ENCODE measurements at regions not wholly inside any gene's neighbourhood (a gene's known extent, or its start where the extent isn't known, plus 50 kb on each side); places are given as distances from the start of the nearest gene placed in this dataset.
"Not testable (repeated sequence)": the region's sequence is repeated elsewhere in the genome, so short reads cannot be mapped to it uniquely, and the experiment has no call there.

DNA sequence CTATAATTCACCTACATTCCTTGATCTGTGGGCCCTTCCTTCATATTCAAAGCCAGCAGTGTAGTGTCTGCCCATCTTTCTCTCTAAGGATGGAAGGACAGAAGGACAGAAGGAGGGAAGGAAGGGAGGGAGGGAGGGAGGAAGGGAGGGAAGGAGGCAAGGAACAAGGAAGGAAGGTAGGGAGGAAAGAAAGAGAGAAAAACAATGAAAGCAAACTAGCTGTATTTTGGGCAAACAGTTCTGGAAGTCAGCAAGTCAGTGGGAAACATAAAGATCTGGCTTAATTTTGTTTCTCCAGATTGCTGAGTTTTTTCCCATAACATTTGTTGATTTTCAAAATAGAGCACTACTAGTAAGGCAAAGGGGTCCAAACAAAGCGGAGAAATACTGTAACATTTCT is 555.2 kb upstream of the EPHA5 start:
- DNase-seq = no peak

DNA sequence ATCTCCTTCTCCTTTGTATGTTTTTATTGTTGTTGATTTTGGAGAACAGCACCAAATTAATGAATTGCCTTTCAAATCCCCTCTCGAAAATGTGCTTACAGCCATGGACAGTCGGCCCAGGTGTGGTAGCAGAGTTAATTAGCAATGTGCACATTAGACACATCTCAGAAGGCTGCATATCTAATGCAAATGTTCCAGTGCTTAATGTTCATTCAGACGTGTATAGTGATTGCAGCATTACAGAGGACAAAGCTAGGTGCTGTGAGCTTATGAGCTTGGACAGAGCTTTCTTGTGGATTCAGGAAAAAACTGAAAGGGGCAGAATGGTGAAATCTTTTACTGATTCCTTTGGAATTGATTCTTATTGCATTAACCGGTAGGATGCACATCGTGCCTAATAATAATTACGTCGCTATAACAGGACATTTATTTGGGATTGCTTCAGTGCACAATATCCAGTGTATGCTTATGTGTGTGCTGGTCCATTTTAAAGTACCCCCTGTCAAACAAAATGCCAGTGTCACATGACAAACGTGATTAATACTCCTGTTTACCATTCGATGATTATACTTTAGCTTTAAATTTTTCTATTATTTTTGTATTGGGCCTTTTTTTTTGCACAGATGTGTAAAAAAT is 552.9 kb upstream of the EPHA5 start:
- DNase-seq = no peak

GRCh38 chr4:66219401-66219800 is 549.1 kb upstream of the EPHA5 start:
- no peak for DNase-seq

- no peak for DNase-seq
These were observed 546.0 kb upstream of the EPHA5 start for GRCh38 chr4:66216252-66216651.

DNA sequence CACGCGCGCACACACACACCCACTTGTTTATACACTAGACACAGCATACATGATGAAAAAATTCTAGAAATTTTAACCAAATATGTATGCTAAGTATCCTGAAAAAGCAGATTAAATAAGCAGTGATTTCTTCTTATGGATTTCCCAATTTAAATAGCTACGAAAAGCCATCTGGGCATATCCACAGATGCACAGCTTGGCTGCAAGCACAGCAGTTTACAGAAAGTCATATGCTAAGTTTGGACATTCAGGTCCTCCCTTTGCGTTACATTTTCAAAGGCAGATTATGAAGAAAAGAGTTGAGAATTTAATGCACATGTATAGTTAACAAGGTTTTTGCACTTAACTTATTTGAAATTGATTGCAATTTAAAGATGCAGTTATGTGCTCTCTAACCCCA is 542.2 kb upstream of the EPHA5 start:
- no peak for DNase-seq

DNA sequence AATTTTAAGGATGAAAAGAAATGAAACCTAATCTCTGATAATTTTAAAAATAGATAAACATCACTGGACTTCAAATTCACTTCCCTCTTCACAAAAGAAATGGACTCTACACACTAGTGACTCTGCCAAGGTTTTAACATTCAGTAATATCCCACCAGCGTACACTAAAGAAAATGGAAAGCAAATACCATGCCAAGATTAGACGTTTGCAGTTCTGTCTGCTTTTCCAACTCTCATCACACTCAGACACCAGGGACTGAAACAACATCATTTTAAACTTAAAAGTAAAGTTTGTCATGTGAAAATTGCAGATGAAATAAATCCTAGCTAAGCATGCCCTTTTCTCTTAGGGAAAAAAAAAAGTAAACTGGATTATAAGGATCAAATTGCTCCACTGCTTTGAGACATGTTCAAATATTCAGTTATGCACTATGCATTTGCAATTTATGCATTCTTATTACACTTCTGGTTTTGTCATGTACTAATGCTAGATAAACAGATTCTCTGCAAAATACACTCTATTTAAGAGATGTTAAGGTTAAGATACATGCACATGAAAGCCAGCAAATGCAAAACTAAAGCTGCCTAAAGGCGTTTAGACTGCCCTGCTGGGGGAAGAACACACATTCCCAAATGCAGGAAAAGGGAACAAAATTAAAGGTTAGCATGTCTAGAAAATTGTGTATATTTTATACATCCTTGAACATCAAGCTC is 534.4 kb upstream of the EPHA5 start:
- no peak for DNase-seq

DNA sequence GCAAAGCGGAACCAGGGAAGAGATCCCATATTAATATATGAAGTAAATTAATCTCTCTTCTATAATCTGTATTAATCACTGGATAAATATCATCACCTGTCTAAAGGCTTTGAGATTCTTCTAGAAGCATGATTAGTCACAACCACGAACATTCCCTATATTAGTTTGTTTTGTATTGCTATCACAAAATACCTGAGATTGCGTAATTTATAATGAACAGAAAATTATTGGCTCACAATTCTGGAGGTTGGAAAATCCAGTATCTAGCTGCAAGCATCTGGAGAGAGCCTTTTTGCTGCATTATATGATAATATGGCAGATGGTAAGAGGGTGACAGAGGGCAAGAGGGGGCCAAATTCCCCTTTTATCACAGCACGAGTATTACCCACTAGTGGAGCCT is 532.6 kb upstream of the EPHA5 start:
- no peak for DNase-seq

DNA sequence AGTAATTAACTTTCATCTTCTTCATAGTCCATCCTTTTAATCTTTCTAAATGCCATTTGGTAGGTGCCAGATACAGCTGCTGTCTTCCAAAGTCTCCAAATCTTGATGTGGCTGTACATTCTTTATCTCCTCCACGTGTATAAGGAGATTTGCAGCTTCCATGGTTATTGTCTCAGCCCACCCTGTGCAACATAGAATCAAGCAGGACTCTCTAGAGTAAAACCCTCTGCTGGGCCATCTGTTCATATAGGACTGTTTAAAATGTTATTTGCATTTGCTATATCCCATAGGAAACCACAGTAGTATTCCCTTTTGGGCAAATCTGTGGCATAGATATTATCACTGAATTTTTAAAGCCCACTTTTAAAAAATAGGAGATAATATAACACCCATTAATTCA is 527.2 kb upstream of the EPHA5 start:
- DNase-seq = no peak

DNA sequence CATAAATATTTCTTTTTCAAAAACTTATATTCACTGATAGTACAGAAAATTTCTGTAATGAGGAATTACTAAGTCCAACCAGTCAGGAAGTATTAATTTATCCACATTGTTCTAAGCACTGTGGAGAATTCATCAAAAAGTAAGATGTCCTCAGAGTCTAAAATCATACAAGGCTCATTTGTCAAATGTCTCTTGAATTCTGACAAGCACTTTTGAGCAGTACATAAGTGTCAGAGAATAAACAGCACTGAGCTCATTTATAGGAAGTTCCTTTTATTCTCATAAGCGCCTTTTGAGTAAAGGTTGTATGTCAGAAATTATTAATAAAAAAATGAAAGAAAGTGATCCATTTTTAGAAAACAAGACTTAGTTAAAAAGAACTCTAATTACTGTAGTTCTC is 523.2 kb upstream of the EPHA5 start:
- DNase-seq = no peak

- DNase-seq = no peak
These were observed 517.0 kb upstream of the EPHA5 start for GRCh38 chr4:66187175-66187720.

GRCh38 chr4:66186095-66186494 is 515.8 kb upstream of the EPHA5 start:
- no peak for DNase-seq

DNA sequence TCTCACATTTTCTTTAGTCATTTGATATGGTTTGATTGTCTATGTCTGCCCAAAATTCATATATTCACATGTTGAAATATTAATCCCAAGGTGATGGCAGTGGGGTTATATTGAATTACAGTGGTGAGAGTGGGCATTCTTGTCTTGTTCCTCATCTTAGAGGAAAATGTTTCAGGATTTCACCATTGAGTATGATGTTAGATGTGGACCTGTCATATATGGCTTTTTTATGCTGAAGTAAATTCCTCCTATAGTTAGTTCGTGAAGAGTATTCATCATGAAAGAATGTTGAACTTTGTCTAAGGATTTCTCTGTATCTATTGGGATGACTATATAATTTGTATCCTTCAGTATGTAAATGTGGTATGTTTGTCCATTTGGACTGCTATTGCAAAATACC is 512.3 kb upstream of the EPHA5 start:
- no peak for DNase-seq

DNA sequence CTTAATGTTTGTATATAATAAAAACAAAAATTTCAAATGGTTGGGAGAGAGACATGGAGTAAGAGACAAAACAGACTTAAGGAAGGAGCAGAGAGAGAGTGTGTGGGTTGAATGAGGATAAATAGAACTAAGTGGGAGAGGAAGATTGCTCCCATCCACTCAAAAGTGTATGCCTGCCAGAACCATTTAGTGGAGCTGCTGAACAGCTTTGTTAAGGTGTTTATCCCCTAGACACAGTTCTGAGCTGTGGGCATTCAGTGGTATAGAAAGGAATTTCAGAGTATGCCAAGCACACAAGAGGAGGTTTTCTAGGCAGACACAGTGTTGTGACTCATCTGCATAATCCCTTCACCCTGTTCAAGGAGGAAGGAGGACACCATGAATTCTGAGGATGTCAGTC is 508.6 kb upstream of the EPHA5 start:
- DNase-seq = no peak

DNA sequence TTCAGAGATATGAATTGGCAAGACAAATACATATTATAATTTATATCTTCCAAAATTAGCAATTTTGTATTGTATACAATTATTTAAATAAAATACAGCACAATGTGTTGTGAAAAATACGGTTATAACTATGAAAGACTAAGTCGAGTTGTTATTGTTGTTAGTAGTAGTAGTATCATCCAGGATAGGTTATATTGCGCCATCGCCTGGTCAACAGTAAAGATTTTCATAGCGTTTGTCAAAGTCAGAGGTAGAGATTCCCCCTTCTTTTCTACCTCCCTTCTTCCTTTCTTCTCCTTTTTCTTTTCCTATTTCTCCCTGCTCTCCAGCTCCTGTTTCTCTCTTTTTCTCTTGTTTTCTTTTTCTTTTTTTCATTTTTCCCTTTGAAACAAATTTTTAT is 499.1 kb upstream of the EPHA5 start:
- no peak for DNase-seq

GRCh38 chr4:66164869-66165268 is 494.6 kb upstream of the EPHA5 start:
- DNase-seq = no peak

DNA sequence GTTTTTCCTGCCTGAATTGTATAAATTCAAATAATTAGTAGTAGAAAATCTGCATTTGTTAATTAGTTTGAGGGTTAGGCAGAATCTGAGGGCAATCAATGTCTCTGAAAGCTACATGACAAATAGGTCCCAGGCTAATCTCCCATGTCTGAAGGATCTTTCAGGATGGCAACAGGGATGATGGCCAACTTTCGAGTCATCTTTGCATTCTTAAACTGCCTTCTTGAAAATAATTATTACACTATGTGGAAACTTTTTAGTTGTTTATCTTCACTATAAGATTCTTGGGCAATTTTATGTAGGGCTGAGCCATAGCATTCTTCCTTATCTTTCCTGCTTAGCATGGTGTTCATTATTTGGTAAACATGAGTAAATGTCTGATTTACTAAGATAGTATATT is 490.3 kb upstream of the EPHA5 start:
- no peak for DNase-seq

GRCh38 chr4:66157594-66157993 is 487.3 kb upstream of the EPHA5 start:
- DNase-seq = no peak

GRCh38 chr4:66130042-66130441 is 459.8 kb upstream of the EPHA5 start:
- DNase-seq = no peak

DNA sequence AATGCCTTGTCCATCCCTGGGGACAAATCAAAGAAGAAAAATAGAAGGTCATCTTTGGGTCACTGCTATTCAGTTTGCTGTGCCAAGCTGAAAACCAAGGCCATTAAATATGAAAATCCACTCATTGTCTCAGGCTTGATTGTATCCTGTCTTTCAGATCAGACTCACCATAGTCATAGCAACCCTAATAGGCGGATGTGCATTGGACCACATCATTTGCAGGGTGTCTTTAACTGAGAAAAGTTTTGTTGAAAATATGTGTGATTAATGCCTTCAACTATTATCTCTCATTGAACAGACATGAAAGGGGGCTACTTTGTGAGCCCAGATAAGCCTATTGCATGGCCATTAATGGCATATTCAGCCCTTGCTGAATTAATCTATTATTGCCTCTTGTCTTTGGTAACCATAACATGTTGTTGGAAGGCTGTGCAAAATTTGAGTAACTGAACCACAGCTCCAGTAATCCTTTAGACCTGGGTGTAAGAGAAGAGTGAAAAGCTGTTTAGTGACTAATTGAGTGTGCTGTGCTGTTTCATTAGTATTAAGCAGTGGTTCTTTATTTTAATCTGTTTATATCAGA is 453.6 kb upstream of the EPHA5 start:
- DNase-seq = no peak

DNA sequence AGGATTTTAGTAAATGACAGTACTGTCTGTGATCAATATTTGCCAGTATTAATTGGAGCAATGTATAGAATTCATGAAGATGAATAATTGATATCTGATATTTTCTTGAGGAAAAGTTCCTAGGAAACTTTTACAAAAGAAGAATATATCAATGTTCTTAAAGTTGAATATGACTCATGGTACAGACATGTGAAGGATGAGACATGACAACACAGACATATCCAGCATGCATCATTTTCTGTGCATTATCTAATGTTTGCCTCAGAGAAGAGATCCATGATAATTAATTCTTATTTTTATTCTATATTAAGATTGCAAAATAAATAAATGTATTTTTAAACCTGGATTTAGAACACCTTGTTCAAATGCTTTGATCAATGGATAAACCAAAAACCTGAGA is 452.9 kb upstream of the EPHA5 start:
- no peak for DNase-seq

GRCh38 chr4:66115231-66115630 is 444.9 kb upstream of the EPHA5 start:
- not testable (repeated sequence) for DNase-seq

- no peak for DNase-seq
These were observed 438.6 kb upstream of the EPHA5 start for GRCh38 chr4:66108898-66109297.

DNA sequence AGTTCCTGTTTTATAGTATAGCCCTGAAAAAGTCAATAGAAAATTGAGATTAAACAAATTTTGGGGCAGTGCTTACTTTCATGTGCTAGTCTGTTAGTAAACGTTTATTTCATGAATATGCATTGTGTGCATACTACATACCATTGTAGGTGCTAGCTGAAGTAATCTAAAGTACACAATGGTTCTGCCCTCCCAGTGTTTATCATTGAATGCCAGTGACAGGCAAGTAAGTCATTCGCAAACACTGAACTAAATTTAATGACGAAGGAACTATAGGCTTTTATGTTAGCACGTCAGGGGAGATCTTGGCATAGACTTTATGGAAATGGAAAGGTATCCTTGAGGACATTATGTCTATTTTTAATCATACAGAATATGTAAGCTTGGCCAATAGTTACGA is 426.9 kb upstream of the EPHA5 start:
- DNase-seq = no peak

- DNase-seq = no peak
These were observed 424.8 kb upstream of the EPHA5 start for GRCh38 chr4:66095065-66095464.
